ENCODE measurements at regions not wholly inside any gene's neighbourhood (a gene's known extent, or its start where the extent isn't known, plus 50 kb on each side); places are given as distances from the start of the nearest gene placed in this dataset.
A peak's percentile ranks its signal among the peaks of the same experiment; 100 is the strongest.
"Not testable (repeated sequence)": the region's sequence is repeated elsewhere in the genome, so short reads cannot be mapped to it uniquely, and the experiment has no call there.

DNA sequence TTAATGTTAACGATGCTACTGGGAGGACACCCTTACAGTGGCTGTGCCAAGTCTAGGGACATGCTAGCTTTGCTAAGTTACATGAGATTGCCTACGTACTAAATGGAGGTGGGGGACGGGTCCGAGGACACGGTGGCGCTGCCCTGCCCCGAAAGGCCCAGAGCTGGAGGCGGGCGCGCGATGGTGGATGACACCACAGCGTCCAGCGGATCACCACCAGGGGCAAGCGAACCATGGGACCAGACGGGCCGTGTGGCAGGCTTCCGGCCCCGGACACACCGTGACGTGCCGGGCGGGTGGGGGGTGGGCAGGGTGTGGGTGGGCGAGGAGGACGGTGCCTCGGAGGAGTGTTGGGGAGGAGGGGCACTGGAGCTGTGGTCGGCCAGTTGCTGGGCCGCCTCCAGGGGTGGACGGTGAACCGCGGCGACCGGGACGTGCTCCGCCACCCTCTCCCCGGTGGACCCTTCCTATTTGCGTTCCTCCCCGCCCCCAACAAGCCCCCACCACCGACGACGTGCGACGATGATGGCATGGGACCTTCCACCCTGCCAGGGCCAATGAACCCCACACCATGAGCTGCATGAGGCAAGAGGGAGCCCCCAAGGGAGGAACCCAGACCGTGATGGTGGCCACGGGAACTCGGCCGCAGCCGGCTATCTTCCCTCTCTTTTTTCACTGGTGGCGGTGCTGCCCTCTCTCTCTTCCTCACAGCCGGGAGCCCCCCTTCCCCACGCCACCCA, 773.3 kb upstream of the DEFB115 start:
- DNase-seq (ENCODE audit: low spot score): peak; percentile 0

DNA sequence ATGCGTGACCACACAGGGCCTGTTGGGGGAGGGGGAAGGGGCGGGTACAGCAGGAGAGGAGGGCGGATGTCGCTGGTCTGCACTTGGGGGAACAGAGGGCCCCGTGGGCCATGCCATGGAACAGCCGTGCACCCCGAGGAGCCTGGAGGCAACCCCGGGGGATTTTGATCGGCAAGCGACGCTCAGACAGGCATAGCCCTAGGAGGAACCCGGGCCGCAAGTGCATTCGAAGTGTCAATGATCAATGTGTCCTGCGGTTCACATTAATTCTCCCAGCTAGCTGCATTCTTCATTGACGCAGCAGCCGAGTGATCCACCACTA, 772.8 kb upstream of the DEFB115 start:
- peak; percentile 2 for DNase-seq (ENCODE audit: low spot score)

DNA sequence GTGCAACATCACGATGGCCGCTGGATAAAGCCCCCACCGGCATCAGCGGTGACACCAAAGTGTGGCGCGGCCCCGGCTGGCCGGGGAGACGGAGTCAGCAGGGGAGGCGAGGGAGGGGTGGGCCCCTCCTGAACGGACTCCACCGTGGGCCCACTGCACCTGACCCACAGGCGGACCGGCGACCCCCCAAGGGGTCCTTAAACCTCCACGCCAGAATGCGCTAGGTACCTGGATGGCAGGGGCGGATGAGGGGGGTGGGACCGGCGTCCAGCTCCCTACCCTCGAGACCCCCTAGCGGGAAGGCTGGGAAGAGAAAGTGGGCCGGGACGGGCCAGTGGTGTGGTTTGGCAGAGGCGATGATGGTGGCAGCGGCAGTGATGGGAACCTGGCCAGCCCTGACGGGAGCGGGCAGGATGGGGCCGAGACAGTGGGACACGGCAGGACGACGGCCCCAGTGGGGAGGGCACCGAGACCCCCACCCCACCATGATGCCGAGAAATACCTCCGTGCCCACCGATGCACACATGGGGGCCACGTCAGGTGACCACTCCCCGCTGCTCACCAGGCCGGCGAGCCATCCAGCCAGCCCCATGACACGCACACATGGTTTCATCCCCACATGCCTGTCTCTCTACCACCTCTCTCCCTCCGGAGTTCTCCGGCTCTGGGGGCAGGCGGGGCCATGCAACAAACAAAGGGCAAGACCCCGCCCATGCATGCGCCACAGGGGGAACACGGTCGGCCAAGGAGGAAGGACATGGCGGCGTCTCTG, 771.9 kb upstream of the DEFB115 start:
- no peak for DNase-seq (ENCODE audit: low spot score)

DNA sequence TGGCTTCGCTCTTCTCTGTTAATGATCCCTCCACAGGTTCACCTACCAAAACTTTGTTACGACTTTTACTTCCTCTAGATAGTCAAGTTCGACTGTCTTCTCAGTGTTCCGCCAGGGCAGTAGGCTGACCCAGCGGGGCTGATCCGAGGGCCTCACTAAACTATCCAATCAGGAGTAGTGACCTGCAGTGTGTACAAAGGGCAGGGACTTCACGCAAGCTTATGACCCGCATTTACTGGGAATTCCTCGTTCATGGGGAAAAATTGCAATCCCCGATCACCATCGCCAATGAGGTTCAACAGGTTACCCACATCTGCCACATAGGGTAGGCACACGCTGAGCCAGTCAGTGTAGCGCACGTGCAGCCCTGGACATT, 771.4 kb upstream of the DEFB115 start:
- no peak for DNase-seq (ENCODE audit: low spot score)

DNA sequence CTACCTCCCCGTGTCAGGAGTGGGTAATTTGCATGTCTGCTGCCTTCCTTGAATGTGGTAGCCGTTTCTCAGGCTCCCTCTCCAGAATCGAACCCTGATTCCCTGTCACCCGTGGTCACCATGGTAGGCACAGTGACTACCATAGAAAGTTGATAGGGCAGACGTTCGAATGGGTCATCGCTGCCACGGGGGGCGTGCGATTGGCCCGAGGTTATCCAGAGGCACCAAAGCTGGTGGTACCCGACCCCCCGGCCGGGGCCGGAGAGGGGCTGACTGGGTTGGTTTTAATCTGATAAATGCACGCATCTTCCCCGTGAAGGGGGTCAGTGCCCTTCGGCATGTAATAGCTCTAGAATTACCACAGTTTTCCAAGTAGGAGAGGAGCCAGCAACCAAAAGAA, 770.0 kb upstream of the DEFB115 start:
- DNase-seq (ENCODE audit: low spot score): not testable (repeated sequence)

DNA sequence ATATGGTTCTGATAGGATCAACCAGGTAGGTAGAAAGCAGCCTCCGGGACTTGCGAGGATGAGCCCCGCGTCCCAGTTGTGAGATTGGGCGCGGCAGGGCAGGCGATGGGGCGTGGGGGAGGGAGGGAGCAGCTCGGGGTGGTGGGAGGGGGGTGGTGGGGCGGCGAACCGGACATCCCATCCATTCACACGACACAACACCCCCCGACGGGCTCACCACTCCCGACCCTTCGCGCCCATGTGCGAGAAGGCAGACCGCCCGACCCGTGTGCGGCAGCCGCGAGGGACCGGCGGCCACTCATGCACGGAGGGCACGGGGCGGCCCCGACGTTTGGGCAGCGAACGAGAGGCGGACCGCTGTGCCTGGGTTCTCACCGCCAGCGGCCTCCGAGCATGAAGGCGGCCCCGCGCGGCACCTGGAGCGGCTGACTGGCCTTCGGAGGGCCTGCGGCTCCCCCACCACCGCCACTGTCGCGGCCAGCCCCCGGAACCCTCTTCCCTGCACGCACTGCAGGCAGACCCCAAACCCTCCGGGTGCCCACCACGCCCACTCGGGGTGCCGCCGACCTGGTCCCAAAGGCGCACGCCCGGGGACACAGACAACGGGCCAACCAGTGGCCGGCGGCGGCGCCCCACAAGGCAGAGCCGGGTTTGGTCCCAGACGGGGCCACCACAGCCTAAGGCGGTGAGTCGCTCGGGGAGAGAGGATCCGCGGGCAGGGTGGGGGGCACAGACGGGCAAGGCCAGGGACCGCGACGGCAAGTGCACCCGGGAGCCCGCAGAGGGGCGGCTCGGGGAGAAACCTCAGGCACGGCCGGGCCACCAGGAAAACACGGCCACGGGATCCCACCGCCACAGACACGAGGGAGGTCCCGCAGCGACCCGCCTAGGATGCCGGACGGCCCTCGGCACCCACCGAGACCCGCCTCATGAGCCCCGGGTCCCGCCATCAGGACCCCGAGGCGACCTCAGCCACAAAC, 769.2 kb upstream of the DEFB115 start:
- DNase-seq (ENCODE audit: low spot score): no peak

DNA sequence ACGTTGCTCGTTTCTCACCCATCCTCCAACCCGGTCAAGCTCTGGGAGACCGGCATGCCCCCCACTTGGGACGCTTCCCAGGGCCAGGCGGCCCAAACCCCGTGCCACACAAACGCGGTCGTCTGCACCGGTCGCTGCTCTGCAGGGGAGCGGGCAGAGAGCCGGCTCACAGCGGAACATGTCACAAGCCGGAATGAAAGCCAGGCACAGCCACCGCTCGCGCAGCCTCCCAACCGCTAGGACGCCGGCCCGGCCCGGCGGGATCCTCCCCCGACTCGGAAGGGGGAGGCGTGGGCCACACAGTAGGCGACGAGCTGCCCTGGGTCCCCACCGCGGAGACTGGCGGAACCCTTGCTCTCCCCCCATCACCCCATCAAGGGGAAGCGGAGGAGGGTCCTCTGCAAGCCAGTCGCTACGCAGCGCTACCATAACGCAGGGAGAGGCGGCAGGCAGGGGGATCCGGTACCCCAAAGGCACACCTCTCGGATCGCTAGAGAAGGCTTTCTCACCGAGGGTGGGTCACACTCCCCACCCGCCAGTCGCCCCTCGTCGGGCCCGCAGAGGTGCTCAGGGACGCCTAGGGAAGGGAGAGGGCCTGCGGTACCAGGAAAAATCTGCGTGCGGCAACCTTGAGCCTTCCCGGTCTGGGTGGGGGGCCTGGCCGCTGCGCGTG, 768.4 kb upstream of the DEFB115 start:
- DNase-seq (ENCODE audit: low spot score): no peak

DNA sequence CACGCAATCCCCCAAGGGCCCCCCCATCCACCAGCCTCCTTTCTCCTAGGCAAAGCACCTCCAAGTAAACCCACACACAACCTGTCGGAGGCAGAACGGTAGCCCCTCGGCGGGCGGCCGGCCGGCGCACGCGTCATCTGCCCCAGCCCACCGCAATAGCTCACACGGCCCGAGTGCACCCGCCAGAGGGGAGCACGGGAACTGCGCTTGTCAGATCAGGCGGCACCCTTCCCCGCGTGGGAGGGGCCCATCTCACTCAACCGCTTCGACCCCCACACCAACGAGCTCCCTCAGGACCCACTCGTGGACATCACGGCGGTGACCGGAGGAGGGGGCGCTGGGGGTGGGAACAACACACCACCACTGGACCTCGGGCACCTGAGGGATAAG, 767.9 kb upstream of the DEFB115 start:
- no peak for DNase-seq (ENCODE audit: low spot score)

DNA sequence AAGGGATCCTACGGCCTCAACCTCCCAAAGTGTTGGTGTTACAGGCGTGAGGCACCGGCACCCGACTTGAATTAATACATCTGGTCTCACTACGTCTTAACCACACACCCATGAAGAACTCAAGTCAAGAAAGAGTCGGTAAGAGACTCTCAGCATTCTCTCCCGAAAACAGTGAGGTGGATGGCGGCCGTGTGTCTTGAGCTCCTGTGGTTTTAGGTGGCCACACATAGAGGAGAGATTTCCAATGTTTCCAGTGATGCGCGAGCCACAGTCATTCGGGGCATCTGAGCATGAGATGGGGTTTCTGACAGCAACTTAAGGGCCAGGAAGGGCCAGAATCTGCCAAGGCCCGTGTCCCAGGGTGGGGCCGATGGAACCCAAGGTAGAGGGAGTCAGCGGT, 766.4 kb upstream of the DEFB115 start:
- no peak for DNase-seq (ENCODE audit: low spot score)

DNA sequence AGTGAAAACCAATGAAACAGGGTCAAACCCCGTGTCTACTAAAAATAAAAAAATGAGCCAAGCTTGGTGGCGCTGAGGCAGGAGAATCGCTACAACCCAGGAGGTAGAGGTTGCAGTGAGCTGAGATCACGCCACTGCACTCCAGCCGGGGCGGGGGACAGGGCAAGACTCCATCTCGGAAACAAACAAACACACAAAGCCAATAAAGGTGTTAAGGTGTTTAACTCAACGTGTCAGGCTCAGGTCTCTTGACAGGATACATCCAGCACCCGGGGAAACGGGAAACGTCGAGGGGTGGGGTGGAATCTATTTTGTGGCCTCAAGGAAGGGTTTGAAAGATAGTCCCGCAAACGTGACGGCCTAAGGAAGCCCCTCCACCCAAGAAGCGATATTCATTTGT, 760.8 kb upstream of the DEFB115 start:
- DNase-seq (ENCODE audit: low spot score): not testable (repeated sequence)

DNA sequence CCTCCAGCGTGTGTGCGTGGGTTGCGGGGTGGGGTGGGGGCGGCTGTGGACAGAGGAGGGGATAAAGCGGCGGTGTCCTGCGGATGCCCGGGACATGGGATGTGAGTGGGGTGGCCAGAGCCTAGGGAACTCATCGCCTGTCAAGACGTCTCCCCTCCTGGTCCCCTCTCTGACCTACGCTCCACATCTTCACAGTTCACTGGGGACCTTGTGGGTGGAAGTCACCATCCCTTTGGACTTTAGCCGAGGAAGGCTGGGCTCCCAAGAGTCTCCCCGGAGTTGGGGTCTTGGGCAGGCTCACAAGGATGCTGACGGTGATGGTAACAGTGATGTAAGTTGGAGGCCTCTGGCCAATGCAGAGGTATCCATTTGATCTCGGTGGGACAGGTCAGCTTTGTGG, 760.3 kb upstream of the DEFB115 start:
- not testable (repeated sequence) for DNase-seq (ENCODE audit: low spot score)

DNA sequence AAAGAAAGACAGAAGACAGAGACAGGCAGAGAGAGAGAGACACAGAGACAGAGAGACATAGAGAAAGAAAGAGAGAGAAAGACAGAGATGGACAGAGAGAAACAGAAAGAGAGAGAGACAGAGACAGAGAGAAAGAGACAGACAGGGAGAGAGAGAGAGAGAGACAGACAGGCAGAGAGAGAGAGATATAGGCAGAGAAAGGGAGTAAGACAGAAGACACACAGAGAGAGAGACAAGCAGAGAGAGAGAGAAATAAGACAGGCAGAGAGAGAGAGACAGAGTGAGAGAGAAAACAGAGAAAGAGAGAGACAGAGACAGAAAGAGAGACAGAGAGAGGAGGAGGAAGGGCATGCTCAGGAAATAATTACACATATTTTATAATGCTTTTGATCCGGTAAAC, 758.3 kb upstream of the DEFB115 start:
- DNase-seq (ENCODE audit: low spot score): no peak

DNA sequence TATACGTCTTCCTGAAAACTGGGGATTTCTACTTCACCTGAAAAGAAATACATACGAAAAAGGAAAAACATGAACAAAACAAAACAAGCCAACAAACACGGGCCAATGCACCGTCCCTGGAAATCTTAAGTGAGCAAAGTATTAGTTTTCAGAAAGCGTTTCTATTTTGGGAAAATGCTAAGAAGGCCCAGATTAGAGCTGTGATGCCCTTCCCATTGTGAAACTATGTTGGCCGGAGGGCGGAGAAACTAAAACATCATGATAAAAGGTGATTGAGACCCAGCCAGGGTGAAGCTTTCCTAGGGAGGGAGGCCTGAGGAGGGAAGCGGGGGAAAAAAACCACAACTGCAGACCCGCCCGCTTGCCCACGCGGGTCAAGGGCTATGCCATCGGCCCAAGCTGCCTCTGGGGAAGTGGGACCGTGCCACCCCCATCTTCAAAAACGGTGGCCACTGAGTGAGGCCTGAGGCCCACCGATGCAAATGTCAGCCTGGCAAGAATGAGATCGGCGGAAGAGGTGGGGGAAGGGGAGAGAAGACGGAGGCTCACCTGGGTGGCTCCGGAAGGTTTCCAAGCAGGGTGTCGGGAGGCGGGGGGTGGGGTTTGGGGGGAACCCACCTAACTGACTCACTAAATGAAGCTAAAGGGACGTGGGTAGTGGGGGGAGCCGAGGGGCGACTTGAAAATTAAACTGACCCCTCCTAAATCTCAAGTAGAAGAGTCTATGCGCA, 757.6 kb upstream of the DEFB115 start:
- DNase-seq (ENCODE audit: low spot score): not testable (repeated sequence)

DNA sequence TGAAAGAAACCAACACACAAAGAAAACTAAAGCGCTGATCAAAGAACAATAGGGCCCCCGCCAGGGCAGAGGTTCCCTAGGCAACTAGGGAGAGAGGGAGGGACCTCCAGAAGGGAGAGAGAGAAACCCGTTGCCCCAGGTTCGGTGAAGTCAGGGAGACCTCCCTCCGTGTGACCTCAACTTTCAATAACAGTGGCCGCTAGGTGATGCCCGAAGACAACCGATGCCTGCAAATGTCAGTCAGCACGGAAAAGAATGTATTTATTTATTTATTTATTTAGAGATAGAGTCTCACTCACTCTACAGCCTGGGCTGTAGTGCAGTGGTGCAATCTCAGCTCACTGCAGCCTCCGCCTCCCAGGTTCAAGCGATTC, 757.0 kb upstream of the DEFB115 start:
- DNase-seq (ENCODE audit: low spot score): not testable (repeated sequence)

DNA sequence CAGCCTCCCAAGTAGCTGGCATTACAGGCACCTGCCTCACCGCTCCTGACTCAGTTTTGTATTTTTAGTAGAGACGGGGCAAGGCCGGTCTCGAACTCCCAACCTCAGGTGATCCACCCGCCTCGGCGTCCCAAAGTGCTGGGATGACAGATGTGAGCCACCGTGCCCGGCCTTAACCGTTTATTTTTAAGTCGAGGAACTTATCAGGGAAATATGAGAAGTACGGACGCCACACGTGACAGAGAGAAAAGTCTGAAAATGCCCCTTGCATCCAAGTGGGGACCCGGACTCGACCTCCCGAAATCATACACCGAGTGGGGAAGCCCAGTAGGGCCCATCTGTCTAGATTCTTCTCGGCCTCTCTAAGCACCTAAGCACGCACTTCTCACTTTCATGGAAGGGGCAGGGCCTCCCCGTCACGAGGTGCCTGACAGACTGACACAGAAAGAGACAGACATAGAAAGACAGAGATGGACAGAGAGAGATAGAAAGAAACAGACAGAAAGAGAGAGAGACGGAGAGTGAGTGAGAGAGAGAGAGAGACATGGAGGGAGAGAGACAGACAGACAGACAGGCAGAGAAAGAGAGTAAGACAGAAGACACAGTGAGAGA, 756.5 kb upstream of the DEFB115 start:
- DNase-seq (ENCODE audit: low spot score): no peak

DNA sequence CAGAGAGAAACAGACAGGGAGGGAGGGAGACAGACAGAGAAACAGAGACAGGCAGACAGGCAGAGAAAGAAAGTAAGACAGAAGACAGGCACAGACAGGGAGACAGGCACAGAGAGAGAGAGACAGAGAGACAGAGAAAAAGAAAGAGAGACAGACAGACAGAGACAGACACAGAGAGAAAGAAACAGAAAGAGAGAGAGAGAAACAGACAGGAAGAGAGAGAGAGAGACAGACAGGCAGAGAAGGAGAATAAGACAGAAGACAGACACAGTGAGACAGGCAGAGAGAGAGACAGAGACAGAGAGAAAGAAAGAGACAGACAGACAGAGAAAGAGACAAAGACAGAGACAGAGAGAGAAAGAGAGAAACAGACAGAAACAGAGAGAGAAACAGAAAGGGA, 754.8 kb upstream of the DEFB115 start:
- DNase-seq (ENCODE audit: low spot score): no peak

DNA sequence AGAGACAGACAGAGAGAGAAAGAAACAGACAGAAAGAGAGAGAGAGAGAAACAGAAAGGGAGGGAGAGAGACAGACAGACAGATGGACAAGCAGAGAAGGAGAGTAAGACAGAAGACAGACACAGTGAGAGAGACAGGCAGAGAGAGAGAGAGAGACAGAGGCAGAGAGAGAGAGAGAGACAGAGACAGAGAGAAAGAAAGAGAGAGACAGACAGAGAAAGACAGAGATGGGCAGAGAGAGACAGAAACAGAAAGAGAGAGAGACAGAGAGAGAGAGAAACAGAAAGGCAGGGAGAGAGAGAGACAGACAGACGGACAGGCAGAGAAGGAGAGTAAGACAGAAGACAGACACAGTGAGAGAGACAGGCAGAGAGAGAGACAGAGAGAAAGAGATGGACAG, 754.3 kb upstream of the DEFB115 start:
- not testable (repeated sequence) for DNase-seq (ENCODE audit: low spot score)

DNA sequence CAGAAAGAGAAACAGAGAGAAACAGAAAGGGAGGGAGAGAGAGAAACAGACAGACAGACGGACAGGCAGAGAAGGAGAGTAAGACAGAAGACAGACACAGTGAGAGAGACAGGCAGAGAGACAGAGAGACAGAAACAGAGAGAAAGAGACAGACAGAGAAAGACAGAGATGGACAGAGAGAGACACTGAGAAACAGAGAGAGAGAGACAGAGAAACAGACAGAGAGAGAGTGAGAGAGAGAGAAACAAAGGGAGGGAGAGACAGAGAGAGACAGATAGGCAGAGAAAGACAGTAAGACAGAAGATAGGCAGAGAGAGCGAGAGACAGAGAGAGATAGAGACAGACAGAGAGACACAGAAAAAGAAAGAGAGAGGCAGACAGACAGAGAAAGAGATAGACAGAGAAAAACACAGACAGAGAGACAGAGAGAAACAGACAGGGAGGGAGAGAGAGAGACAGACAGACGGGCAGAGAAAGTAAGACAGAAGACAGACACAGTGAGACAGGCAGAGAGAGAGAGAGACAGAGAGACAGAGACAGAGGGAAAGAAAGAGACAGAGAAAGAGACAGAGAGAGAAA, 753.4 kb upstream of the DEFB115 start:
- DNase-seq (ENCODE audit: low spot score): no peak

DNA sequence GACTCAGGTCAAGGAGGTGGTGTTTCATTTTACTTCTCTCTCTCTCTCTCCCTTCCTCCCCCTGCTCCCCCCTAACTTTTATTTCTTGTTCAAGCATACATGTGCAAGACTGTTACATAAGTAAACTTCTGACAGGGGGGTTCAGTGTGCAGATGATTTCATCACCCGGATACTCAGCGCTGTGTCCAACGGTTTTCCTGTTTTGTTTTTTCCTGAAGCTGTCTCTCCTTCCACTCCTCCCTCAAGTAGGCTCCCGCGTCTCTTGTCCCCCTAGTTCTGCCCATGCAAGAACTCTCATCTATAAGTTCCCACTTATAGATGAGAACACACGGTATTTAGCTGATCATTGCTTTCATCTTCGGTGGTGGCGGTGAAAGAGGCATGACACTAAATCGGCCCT, 751.9 kb upstream of the DEFB115 start:
- DNase-seq (ENCODE audit: low spot score): no peak

DNA sequence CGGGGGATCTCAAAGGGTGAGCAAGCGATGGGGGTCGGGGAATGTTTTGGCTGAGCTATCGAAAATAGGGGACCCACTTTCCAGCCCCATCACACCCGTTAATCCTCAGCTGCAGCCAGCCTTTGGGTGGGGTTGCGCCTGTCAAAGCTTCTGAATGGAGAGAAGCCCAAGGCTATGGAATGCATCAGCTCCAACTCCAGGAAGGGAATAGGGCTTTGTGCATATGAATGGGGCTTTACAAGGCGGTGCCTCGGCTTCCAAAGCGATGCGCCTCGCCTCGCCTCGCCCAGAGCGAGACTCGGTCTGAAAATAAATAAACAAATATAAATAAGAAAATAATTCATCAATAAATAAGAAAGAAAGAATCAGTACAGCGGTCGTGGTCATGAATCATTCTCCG, 751.4 kb upstream of the DEFB115 start:
- DNase-seq (ENCODE audit: low spot score): no peak

DNA sequence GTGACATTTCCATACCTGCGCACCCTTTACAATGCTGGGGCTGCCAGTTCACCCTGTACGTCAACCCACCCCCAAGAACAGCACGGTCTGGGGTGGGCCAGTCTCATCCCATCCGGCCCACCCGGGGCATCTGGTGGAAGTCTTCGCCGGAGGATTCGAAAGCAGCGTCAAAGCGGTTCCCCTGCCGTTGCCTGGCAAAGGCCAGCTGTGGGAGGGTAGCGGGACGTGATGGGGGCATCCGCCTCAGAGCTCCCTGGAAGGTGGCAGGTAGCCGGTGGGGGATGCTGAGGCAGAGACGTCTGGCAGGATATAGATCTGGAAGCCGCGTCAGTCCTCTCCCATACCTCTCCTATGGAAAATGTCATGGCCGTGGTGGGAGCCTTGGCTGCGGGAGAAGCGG, 749.1 kb upstream of the DEFB115 start:
- not testable (repeated sequence) for DNase-seq (ENCODE audit: low spot score)
